Islet precursor cell (in vitro differentiated cells): ENCODE measurements at regions not wholly inside any gene's neighbourhood (a gene's known extent, or its start where the extent isn't known, plus 50 kb on each side); places are given as distances from the start of the nearest gene placed in this dataset.
"Not testable (repeated sequence)": the region's sequence is repeated elsewhere in the genome, so short reads cannot be mapped to it uniquely, and the experiment has no call there.

Source experiments
- DNase-seq: peaks from one replicate; pipeline ENCODE4 v3.0.0-alpha.2; 2018

GRCh38 chr14:28152453-28153044 is 614.0 kb upstream of the FOXG1 start:
- DNase-seq: no peak

DNA sequence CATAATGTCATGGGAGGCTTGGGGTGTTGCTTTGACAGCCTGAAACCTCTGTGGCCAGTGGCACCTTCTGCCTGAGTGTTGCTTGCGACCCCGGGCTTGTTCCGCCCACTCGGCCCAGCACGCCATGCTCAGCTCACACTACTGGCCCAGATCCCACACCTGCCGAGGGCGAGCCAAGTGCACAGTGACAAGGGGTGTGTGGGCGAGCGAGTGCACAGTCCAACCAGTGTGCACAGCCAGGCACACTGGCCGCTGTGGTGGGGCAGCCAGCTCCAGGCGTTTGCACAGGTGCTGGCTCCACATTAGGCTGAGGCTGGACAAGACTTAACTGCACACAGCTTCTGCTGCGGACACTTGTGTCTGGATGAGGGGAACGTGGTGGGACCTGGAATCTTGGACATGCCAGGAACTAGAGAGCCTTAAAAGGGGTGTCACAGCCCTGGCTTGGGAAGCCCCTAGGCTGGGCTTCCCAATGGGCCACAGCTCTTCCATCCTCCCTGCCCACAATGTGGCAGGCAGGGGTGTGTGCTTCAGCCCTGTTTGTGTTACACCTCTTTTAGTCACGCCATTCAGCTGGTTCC is 609.2 kb upstream of the FOXG1 start:
- no peak for DNase-seq

- peak; percentile 54 for DNase-seq
These were observed 608.4 kb upstream of the FOXG1 start for GRCh38 chr14:28157887-28158791.

GRCh38 chr14:28161040-28161439 is 605.5 kb upstream of the FOXG1 start:
- no peak for DNase-seq

DNA sequence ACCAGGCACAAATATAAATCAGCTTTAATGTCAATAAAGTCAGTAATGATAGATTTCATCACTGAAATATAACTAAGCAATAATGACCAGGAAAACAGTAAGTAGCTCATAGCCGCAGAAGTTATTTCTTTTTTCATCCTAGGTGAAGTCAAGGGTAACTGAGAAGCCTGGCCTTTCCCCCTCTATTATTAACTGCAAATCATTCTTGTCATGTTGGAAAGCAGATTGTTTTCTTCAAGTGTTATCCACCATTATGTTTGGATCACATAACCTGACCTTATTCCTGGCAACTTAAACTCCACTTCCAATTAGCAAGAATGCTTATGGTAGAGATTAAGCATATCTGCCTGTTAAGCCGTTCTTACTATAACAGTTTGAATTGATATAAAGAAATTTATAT is 603.4 kb upstream of the FOXG1 start:
- no peak for DNase-seq

- no peak for DNase-seq
These were observed 602.7 kb upstream of the FOXG1 start for GRCh38 chr14:28163897-28164296.

- not testable (repeated sequence) for DNase-seq
These were observed 578.4 kb upstream of the FOXG1 start for GRCh38 chr14:28187902-28188830.

- no peak for DNase-seq
These were observed 569.7 kb upstream of the FOXG1 start for GRCh38 chr14:28196878-28197277.

- no peak for DNase-seq
These were observed 546.2 kb upstream of the FOXG1 start for GRCh38 chr14:28220391-28220790.

- DNase-seq: no peak
These were observed 525.7 kb upstream of the FOXG1 start for GRCh38 chr14:28240909-28241308.

GRCh38 chr14:28242895-28243294 is 523.7 kb upstream of the FOXG1 start:
- DNase-seq: no peak

DNA sequence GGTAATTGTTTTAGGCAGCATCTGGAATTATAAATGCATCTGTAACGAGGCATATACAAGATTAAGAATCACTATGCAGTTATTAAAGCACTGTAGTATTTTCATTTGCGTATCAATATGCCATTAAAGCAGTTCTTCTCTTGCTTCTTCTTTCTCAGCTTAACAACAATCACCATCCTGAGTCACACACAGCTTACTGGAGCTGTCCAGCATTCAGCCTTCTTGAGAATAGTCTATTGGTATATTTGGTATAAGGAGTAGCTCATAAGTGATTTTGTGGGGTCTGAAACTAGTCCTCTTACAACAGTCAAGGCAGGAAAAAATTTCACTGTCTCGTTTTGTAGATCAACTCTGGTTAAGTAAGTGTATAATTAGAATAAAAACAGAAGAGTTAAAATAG is 523.0 kb upstream of the FOXG1 start:
- no peak for DNase-seq

GRCh38 chr14:28245216-28245615 is 521.4 kb upstream of the FOXG1 start:
- DNase-seq: no peak

- no peak for DNase-seq
These were observed 519.1 kb upstream of the FOXG1 start for GRCh38 chr14:28247491-28247890.

GRCh38 chr14:28252124-28252523 is 514.5 kb upstream of the FOXG1 start:
- not testable (repeated sequence) for DNase-seq

GRCh38 chr14:28254768-28255167 is 511.8 kb upstream of the FOXG1 start:
- DNase-seq: no peak

GRCh38 chr14:28264306-28264705 is 502.3 kb upstream of the FOXG1 start:
- no peak for DNase-seq

DNA sequence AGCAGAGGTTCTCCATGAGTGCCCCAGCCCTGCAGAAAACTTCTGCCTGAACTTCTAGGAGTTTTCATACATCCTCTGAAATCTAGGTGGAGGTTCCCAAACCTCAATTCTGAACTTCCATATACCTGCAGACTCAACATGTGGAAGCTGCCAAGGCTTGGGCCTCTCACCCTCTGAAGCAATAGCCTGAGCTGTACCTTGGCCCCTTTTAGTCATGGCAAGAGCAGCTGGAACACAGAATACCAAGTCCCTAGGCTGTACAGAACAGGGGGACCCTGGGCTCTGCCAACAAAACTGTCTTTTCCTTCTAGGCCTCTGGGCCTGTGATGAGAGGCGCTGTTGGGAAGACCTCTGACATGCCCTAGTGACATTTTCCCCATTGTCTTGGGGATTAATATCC is 494.3 kb upstream of the FOXG1 start:
- DNase-seq: no peak

DNA sequence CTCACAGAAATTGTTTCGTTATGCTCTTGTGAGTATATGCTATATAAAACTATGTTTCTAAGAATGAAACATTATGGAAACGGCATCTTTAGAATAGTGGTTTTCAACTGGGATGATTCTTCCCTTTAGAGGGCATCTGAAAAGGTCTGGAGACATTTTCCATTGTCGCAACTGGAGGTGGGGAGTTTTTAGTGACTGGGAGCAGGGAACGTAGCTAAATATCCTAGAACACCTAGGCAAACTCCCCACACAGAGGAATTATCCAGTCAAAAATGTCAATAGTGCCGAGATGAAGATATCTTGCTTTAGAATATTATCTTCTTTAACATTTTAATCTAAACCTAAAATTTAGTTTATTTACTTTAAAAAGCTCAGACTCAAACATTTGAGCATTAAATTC is 486.1 kb upstream of the FOXG1 start:
- DNase-seq: no peak

DNA sequence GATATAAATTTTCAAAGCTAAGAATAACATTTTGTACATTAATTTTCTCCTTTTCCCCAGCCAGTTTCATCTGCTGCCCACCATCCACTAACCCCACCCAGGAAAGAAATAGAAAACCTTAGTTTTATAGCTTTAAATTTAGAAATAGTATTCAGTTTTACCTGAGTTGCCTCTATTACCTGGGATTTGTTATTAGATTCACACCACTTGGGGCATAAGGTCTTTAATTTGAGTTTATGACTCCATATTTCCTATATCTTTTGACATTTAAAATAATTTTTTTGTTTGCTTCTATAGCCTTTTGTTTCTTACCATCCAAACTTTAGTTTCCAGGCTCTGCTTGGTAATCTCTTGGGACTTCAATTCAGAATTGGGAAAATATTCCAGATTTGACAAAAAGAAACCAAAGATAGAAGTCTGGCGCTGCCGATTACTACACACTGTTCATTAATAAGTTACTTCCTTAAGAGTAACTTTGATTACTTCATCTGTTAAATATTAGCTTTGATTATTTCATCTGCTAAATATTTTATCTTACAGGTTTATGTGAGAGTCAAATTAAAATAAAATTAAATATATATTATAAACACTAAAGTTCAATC is 485.5 kb upstream of the FOXG1 start:
- no peak for DNase-seq

GRCh38 chr14:28284546-28285300 is 481.9 kb upstream of the FOXG1 start:
- DNase-seq: no peak
